Transverse colon (tissue), 4 donors: ENCODE measurements at regions not wholly inside any gene's neighbourhood (a gene's known extent, or its start where the extent isn't known, plus 50 kb on each side); places are given as distances from the start of the nearest gene placed in this dataset.

Experiments used
- DNase-seq: peaks from one replicate; pipeline ENCODE4 v3.0.0-alpha.2; 2019
- H3K27ac ChIP-seq, 4 donors: fragments of 200-600 bp; sonication (generic); 2 replicates each; pipeline ENCODE4 v1.5.1; 2016 to 2018; ENCODE audit warnings: inconsistent platforms in 4 of 4
- H3K27me3 ChIP-seq: fragments of 200-600 bp; sonication (generic); 2 replicates; pipeline ENCODE4 v1.5.1; 2017; ENCODE audit warnings: inconsistent platforms
- H3K36me3 ChIP-seq, 4 donors: fragments of 200-600 bp; sonication (generic); 2 replicates each; pipeline ENCODE4 v1.5.1; 2017 to 2019; ENCODE audit warnings: inconsistent platforms in 4 of 4
- H3K4me1 ChIP-seq, 4 donors: fragments of 200-600 bp; sonication (generic); 2 replicates each; pipeline ENCODE4 v1.5.1; 2017 to 2020; ENCODE audit warnings: inconsistent platforms in 4 of 4
- H3K4me3 ChIP-seq, 4 donors: fragments of 200-600 bp; sonication (generic); 1 replicate in 1 of 4; 2 replicates in 3 of 4; pipeline versions ENCODE4 v1.5.1 to v1.6.1; 2017 to 2019; ENCODE audit warnings: inconsistent platforms in 4 of 4
- H3K9me3 ChIP-seq, 2 donors: fragments of 200-600 bp; sonication (generic); 2 replicates each; pipeline ENCODE4 v1.5.1; 2017 to 2019; ENCODE audit warnings: inconsistent platforms in 2 of 2
- EP300 ChIP-seq: sonication (generic); formaldehyde crosslinking; IDR thresholded peaks from one replicate; pipeline ENCODE4 v1.6.1; 2017; ENCODE audit warnings: antibody characterized with exemption, low read depth
- POLR2A ChIP-seq: fragments of 450-650 bp; IDR thresholded peaks from one replicate; pipeline ENCODE4 v1.6.1; 2016; ENCODE audit warnings: antibody characterized with exemption, mild to moderate bottlenecking, moderate library complexity
- POLR2AphosphoS5 ChIP-seq, 3 donors: sonication (generic); formaldehyde crosslinking; IDR thresholded peaks; one replicate each; pipeline ENCODE4 v1.6.1; 2016; ENCODE audit warnings: antibody characterized with exemption in 3 of 3
- WGBS, 2 donors: methylation state at CpG; one replicate each; pipeline ENCODE4 v1.1.5; 2018; ENCODE audit warnings: low coverage in 1 of 2; 5-methylcytosine and 5-hydroxymethylcytosine counted together
- in situ Hi-C, 4 donors: fragments of 200-750 bp; cut with MboI; loops; one replicate each; pipeline versions ENCODE4 v1.15.0 to v1.15.1; 2017; ENCODE audit warnings: low sequenced_read_pairs in 3 of 4, low pct_ligation_motif_present in 1 of 4, low pct_unique_long_range_greater_than_20kb in 1 of 4
- intact Hi-C: fragments of 100-400 bp; cut with DNase I; formaldehyde crosslinking; loops from one replicate; pipeline ENCODE4 v1.15.1; 2023; ENCODE audit warnings: low total_unique reads
- TF ChIP-seq, protein P1 (sequence below), 5 experiments: fragments of 200-600 bp in 3 of 5; fragments of 450-650 bp in 2 of 5; sonication (generic) in 3 of 5; IDR thresholded peaks; 1 replicate in 2 of 5; 2 replicates in 3 of 5; pipeline ENCODE4 v1.5.1; 2016 to 2017; ENCODE audit warnings: antibody characterized with exemption in 5 of 5, inconsistent platforms in 3 of 5, mild to moderate bottlenecking in 2 of 5, moderate library complexity in 1 of 5

DNA sequence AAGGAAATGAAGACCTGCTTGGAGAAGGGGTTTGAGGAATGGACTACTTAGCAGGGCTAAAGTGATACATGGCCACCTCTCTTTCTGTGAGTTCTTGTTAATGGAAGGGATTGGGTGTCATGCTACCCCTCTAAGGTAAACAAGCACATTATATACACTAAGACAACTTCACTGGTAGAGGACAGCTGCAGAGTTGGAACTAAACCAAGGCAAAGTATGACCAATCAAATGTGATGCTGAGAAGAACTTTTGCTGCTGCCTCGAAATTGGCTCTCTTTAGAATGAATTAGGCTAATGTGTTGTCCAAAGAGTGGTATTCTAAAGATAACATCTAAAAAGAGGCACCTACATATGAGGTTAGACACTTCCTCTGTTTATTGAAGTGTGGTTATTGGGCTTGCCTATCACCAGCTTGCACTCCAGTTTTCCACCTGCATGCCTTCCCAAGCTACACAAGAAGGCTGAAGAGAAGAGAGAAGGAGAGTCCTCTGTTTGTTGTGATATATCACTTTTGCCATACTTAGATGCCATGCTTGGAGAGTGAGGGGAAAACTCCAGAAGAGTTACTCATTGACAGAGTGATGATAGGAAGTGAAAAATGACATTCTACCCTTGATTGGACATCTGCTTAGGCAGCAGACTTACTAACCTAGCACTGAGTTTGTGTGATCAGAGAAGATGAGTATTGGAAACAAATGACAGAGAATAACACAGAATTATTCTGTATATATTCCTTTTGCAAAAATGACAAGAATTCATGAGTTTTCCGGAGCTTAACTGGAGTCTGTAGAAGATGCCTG, 536.1 kb downstream of the ZNF608 start:
- 72 to 89% methylated on average over 2 of the region's 2 CpGs for WGBS, 2 donors
- H3K4me1 ChIP-seq, result no peaks in the 10 kb centered on the region
- no peaks in the 10 kb centered on the region for H3K9me3 ChIP-seq
- TF ChIP-seq POLR2AphosphoS5 (IDR thresholded peaks at IDR 0.05) (no peak), EP300 (no peak), POLR2A (no peak)
- TF ChIP-seq, protein P1, sequence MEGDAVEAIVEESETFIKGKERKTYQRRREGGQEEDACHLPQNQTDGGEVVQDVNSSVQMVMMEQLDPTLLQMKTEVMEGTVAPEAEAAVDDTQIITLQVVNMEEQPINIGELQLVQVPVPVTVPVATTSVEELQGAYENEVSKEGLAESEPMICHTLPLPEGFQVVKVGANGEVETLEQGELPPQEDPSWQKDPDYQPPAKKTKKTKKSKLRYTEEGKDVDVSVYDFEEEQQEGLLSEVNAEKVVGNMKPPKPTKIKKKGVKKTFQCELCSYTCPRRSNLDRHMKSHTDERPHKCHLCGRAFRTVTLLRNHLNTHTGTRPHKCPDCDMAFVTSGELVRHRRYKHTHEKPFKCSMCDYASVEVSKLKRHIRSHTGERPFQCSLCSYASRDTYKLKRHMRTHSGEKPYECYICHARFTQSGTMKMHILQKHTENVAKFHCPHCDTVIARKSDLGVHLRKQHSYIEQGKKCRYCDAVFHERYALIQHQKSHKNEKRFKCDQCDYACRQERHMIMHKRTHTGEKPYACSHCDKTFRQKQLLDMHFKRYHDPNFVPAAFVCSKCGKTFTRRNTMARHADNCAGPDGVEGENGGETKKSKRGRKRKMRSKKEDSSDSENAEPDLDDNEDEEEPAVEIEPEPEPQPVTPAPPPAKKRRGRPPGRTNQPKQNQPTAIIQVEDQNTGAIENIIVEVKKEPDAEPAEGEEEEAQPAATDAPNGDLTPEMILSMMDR (IDR thresholded peaks at IDR 0.05), result no peak
- in situ Hi-C loops, result no loop called here
- no peak for DNase-seq
- intact Hi-C loops, result no loop called here
- H3K4me3 ChIP-seq, result no peak overlapping the region
- no peak overlapping the region for H3K27ac ChIP-seq
- H3K36me3 ChIP-seq, result no peaks in the 10 kb centered on the region
- no peaks in the 10 kb centered on the region for H3K27me3 ChIP-seq

DNA sequence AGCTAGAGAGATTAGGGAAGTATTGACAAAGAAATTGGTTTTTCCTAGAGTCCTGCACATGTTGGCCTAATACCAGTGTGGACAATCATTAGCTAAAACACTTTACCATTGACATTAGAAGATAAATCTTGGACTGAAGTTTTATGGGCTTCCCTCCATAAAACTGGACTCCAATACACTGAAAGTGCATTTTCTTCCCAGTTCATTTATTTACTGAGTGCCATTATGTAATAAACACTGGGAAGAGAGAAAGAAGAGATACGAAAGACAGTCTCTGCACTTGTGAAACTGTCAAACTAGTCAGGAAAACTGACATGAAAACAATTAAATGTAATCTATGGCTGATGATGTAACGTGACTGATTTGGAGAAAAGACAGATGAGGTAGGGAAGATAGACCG, 539.3 kb downstream of the ZNF608 start:
- Histone ChIP-seq H3K27me3 (no peaks in the 10 kb centered on the region), H3K27ac (no peak overlapping the region), H3K4me3 (no peak overlapping the region), H3K4me1 (no peaks in the 10 kb centered on the region), H3K9me3 (peaks cover 0 to 10% of the 10 kb centered on the region in 2 donors), H3K36me3 (no peaks in the 10 kb centered on the region)
- in situ Hi-C loops (no loop called here), intact Hi-C loops (loop anchor here (5.0 kb wide), 1 partner anchor 1085 kb away; no protein-coding TSS in a partner anchor)
- TF ChIP-seq EP300, result no peak
- no peak for TF ChIP-seq POLR2AphosphoS5 (IDR thresholded peaks at IDR 0.05)
- TF ChIP-seq, protein P1 (IDR thresholded peaks at IDR 0.05), result no peak
- no peak for TF ChIP-seq POLR2A
- DNase-seq, result no peak
- 34 to 46% methylated on average over 3 of the region's 3 CpGs for WGBS, 2 donors

DNA sequence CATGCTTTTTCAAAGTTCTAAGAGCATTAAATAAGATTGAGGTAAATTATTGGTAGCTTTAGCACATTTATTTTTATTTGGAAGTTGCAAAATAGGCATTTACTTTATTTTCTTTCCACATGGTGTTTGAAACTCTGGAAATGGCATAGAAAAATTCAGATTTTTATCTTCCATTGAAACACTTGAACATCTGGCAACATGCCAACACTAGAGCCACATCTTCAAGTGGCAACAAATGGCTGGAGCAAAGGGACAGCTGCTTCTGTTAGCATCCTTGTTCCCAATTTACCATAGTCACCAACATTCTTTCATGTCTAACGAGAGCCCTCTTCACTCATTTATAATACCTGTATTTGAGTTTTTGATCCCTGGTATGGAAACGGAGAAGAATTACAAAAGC, 539.9 kb downstream of the ZNF608 start:
- Histone ChIP-seq H3K27me3 (no peaks in the 10 kb centered on the region), H3K27ac (no peak overlapping the region), H3K9me3 (peaks cover 0 to 10% of the 10 kb centered on the region in 2 donors), H3K4me3 (no peak overlapping the region), H3K36me3 (no peaks in the 10 kb centered on the region), H3K4me1 (no peaks in the 10 kb centered on the region)
- TF ChIP-seq, protein P1 (IDR thresholded peaks at IDR 0.05), result no peak
- TF ChIP-seq POLR2AphosphoS5 (IDR thresholded peaks at IDR 0.05) (no peak), POLR2A (no peak), EP300 (no peak)
- intact Hi-C loops, result loop anchor here (5.0 kb wide), 1 partner anchor 1086 kb away; no protein-coding TSS in a partner anchor
- in situ Hi-C loops, result no loop called here
- no peak for DNase-seq
- 69 to 88% methylated on average over 2 of the region's 2 CpGs for WGBS, 2 donors

DNA sequence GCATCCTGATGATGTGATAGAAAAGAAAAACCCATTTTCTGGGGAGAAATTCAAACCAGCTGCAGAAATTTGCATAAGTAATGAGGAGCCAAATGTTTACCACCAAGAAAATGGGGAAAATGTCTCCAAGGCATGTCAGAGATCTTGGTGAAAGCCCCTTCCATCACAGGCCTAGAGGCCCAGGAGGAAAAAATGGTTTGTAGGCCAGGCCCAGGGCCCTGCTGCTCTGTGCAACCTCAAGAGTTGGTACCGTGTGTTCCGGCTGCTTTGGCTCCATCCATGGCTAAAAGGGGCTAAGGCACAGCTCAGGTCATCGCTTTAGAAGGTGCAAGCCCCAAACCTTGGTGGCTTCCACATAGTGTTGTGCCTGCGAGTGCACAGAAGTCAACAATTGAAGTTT, 543.1 kb downstream of the ZNF608 start:
- WGBS, 2 donors, result 90 to 98% methylated on average over 2 to 4 of the region's 4 CpGs
- Histone ChIP-seq H3K36me3 (no peaks in the 10 kb centered on the region), H3K27me3 (no peaks in the 10 kb centered on the region), H3K9me3 (peaks cover 0 to 10% of the 10 kb centered on the region in 2 donors), H3K4me1 (no peaks in the 10 kb centered on the region), H3K27ac (no peak overlapping the region), H3K4me3 (no peak overlapping the region)
- no peak for TF ChIP-seq EP300
- TF ChIP-seq POLR2A, result no peak
- TF ChIP-seq, protein P1 (IDR thresholded peaks at IDR 0.05), result no peak
- no peak for TF ChIP-seq POLR2AphosphoS5 (IDR thresholded peaks at IDR 0.05)
- intact Hi-C loops (no loop called here), in situ Hi-C loops (no loop called here)
- DNase-seq, result no peak
